Lung (tissue), 11 donors: ENCODE measurements at regions not wholly inside any gene's neighbourhood (a gene's known extent, or its start where the extent isn't known, plus 50 kb on each side); places are given as distances from the start of the nearest gene placed in this dataset.

Source experiments
- ATAC-seq: fragments of 200-7000 bp; cut with Tn5 transposase; one replicate; pipeline ENCODE4 v1.9.1; 2020; ENCODE audit warnings: moderate number of reproducible peaks; ENCODE audit not compliant: insufficient read depth, low FRiP score
- DNase-seq, 3 donors: peaks; one replicate each; pipeline ENCODE4 v3.0.0-alpha.2; 2013 to 2017
- H3K27ac ChIP-seq, 2 donors: one replicate each; pipeline ENCODE4 v1.5.1; 2013; ENCODE audit warnings: mild to moderate bottlenecking in 2 of 2, moderate library complexity in 2 of 2, control low read depth in 1 of 2, inconsistent platforms in 1 of 2, low read depth in 1 of 2, low read length in 1 of 2
- H3K27me3 ChIP-seq, 3 donors: one replicate each; pipeline ENCODE4 v1.5.1; 2013; ENCODE audit warnings: low read length in 2 of 3; ENCODE audit not compliant: control insufficient read depth in 3 of 3, insufficient read depth in 3 of 3
- H3K36me3 ChIP-seq, 4 donors: one replicate each; pipeline ENCODE4 v1.5.1; 2013; ENCODE audit warnings: low read length in 4 of 4, mild to moderate bottlenecking in 1 of 4, moderate library complexity in 1 of 4; ENCODE audit not compliant: control insufficient read depth in 4 of 4, insufficient read depth in 4 of 4
- H3K4me1 ChIP-seq, 5 donors: one replicate each; pipeline ENCODE4 v1.5.1; 2013; ENCODE audit warnings: low read length in 5 of 5, mild to moderate bottlenecking in 2 of 5, moderate library complexity in 1 of 5; ENCODE audit not compliant: control insufficient read depth in 5 of 5, insufficient read depth in 5 of 5
- H3K4me3 ChIP-seq: one replicate; pipeline ENCODE4 v1.5.1; 2013; ENCODE audit warnings: mild to moderate bottlenecking, control low read depth, moderate library complexity
- H3K9ac ChIP-seq, 2 donors: one replicate each; pipeline ENCODE4 v1.5.1; 2013; ENCODE audit warnings: low read length in 2 of 2, control low read depth in 1 of 2; ENCODE audit not compliant: insufficient read depth in 1 of 2
- H3K9me3 ChIP-seq, 4 donors: one replicate each; pipeline ENCODE4 v1.5.1; 2013; ENCODE audit warnings: low read length in 3 of 4, mild to moderate bottlenecking in 1 of 4, moderate library complexity in 1 of 4; ENCODE audit not compliant: control insufficient read depth in 4 of 4, insufficient read depth in 3 of 4
- CTCF ChIP-seq: IDR thresholded peaks from 2 replicates; pipeline ENCODE4 v1.5.1; 2012; ENCODE audit warnings: mild to moderate bottlenecking; ENCODE audit errors: control extremely low read depth, extremely low read depth
- WGBS, 2 donors: extraction: QIAGEN DNeasy Blood & Tissue Kit; methylation state at CpG; one replicate each; pipeline ENCODE4 v1.1.7; 2013; 5-methylcytosine and 5-hydroxymethylcytosine counted together
- donor health status: control.
- donor health status: control.
- donor health status: Bipolar disorder and iron deficiency.
- donor health status: healthy.
- donor health status: DM: yes; HTN: yes; CAD: no.

- DNase-seq (no peak), ATAC-seq (no peak)
- TF ChIP-seq CTCF: no peak
- H3K27ac ChIP-seq: no peak overlapping the region
- H3K9me3 ChIP-seq: no peaks in the 10 kb centered on the region
- no peaks in the 10 kb centered on the region for H3K36me3 ChIP-seq
- H3K27me3 ChIP-seq: no peaks in the 10 kb centered on the region
- H3K9ac ChIP-seq: no peak overlapping the region
- peaks cover 0 to 24% (median 10%) of the 10 kb centered on the region in 5 donors for H3K4me1 ChIP-seq
- 87 to 89% methylated on average over 18 of the region's 18 CpGs for WGBS, 2 donors
- H3K4me3 ChIP-seq: no peak overlapping the region
Measured at GRCh38 chr3:193771653-193772421, 178.8 kb downstream of the OPA1 start.

GRCh38 chr3:193772422-193772763 lies 179.4 kb downstream of the OPA1 start:
- Histone ChIP-seq H3K27ac (no peak overlapping the region), H3K4me3 (no peak overlapping the region), H3K27me3 (no peaks in the 10 kb centered on the region), H3K9ac (no peak overlapping the region), H3K9me3 (no peaks in the 10 kb centered on the region), H3K36me3 (no peaks in the 10 kb centered on the region), H3K4me1 (peaks cover 0 to 24% (median 11%) of the 10 kb centered on the region in 5 donors)
- ATAC-seq: no peak
- DNase-seq: no peak
- 94 to 96% methylated on average over 9 of the region's 9 CpGs for WGBS, 2 donors
- TF ChIP-seq CTCF: no peak

- H3K27ac ChIP-seq: no peak overlapping the region
- DNase-seq: peak in 2 of 3 donors; percentile 40 to 51
- H3K36me3 ChIP-seq: no peaks in the 10 kb centered on the region
- H3K4me3 ChIP-seq: no peak overlapping the region
- no peaks in the 10 kb centered on the region for H3K9me3 ChIP-seq
- no peak for ATAC-seq
- no peak overlapping the region for H3K9ac ChIP-seq
- 66 to 78% methylated on average over 8 of the region's 8 CpGs for WGBS, 2 donors
- H3K4me1 ChIP-seq: peaks cover 0 to 23% (median 14%) of the 10 kb centered on the region in 5 donors
- no peaks in the 10 kb centered on the region for H3K27me3 ChIP-seq
- TF ChIP-seq CTCF: no peak
Measured at GRCh38 chr3:193773266-193774220, 180.5 kb downstream of the OPA1 start.
